ENCODE measurements at regions not wholly inside any gene's neighbourhood (a gene's known extent, or its start where the extent isn't known, plus 50 kb on each side); places are given as distances from the start of the nearest gene placed in this dataset.

DNA sequence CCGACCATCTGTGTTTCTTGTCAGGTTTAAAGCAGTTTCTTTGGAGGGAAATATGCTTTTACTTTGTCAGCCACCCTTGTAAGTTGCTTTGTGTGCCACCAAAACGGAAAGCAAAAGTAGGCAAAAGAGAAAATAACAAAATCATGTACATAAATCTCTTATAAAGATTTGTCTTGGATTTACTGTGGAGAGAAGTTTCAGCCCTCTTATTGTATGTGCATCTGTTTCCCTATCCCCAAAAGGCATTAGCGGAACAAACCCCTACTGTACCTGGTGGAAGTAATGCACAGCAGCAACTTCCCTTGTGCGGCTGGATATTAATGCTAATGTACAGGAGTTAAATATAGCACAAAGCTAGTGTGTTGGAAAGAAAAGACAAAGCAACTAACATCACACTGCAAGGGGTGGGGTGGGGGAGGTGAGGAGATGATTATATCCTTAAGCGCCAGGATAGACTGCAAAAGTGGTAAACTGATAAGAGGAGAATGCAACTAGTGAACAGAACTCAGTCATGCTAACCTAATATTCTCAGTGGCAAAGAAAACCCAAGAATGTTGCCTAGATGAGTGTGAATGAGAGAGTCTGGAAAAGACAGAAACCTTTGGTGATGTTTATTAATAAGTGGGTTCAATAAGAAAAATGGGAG, 396.5 kb upstream of the MEF2C start:
- intact Hi-C loops (cut with DNase I), result no loop called here
- no peak overlapping the region for H3K27ac ChIP-seq
- H3K36me3 ChIP-seq, result no peaks in the 10 kb centered on the region
- H3K4me1 ChIP-seq, result no peaks in the 10 kb centered on the region
- H3K27me3 ChIP-seq, result no peaks in the 10 kb centered on the region
- DNase-seq (ENCODE audit: extremely low spot score in 2 of 2), result no peak
- TF ChIP-seq POLR2AphosphoS5 (IDR thresholded peaks at IDR 0.05; ENCODE audit: insufficient read depth in 1 of 2, low read depth in 1 of 2) (no peak), POLR2A (IDR thresholded peaks at IDR 0.05) (no peak)
- TF ChIP-seq, protein P1, sequence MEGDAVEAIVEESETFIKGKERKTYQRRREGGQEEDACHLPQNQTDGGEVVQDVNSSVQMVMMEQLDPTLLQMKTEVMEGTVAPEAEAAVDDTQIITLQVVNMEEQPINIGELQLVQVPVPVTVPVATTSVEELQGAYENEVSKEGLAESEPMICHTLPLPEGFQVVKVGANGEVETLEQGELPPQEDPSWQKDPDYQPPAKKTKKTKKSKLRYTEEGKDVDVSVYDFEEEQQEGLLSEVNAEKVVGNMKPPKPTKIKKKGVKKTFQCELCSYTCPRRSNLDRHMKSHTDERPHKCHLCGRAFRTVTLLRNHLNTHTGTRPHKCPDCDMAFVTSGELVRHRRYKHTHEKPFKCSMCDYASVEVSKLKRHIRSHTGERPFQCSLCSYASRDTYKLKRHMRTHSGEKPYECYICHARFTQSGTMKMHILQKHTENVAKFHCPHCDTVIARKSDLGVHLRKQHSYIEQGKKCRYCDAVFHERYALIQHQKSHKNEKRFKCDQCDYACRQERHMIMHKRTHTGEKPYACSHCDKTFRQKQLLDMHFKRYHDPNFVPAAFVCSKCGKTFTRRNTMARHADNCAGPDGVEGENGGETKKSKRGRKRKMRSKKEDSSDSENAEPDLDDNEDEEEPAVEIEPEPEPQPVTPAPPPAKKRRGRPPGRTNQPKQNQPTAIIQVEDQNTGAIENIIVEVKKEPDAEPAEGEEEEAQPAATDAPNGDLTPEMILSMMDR (IDR thresholded peaks at IDR 0.05), result no peak
- no peak overlapping the region for H3K4me3 ChIP-seq
- no peaks in the 10 kb centered on the region for H3K9me3 ChIP-seq

DNA sequence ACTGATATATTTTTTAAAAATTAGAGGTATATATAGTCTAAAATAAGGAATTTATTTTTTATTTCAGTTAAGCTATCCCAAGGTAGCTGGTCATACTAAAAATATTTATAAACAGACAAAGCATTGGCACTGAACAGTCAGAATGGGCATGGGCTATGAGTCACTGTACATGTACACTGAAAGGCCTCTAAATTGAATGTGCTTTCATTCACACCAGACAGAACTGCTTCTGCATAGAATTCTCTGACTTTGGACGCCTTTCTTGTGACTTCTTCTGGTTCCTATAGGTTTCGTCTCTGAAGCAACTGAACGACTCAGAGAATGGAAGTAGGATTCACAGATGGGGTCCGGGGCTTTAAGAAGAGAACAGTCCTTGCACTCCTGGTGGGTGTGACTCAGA, 394.8 kb upstream of the MEF2C start:
- H3K4me1 ChIP-seq, result no peaks in the 10 kb centered on the region
- H3K4me3 ChIP-seq, result no peak overlapping the region
- DNase-seq (ENCODE audit: extremely low spot score in 2 of 2), result no peak
- intact Hi-C loops (cut with DNase I), result no loop called here
- no peak overlapping the region for H3K27ac ChIP-seq
- H3K36me3 ChIP-seq, result no peaks in the 10 kb centered on the region
- H3K27me3 ChIP-seq, result no peaks in the 10 kb centered on the region
- TF ChIP-seq POLR2A (IDR thresholded peaks at IDR 0.05) (no peak), POLR2AphosphoS5 (IDR thresholded peaks at IDR 0.05; ENCODE audit: insufficient read depth in 1 of 2, low read depth in 1 of 2) (no peak)
- TF ChIP-seq, protein P1 (IDR thresholded peaks at IDR 0.05), result no peak
- H3K9me3 ChIP-seq, result no peaks in the 10 kb centered on the region

DNA sequence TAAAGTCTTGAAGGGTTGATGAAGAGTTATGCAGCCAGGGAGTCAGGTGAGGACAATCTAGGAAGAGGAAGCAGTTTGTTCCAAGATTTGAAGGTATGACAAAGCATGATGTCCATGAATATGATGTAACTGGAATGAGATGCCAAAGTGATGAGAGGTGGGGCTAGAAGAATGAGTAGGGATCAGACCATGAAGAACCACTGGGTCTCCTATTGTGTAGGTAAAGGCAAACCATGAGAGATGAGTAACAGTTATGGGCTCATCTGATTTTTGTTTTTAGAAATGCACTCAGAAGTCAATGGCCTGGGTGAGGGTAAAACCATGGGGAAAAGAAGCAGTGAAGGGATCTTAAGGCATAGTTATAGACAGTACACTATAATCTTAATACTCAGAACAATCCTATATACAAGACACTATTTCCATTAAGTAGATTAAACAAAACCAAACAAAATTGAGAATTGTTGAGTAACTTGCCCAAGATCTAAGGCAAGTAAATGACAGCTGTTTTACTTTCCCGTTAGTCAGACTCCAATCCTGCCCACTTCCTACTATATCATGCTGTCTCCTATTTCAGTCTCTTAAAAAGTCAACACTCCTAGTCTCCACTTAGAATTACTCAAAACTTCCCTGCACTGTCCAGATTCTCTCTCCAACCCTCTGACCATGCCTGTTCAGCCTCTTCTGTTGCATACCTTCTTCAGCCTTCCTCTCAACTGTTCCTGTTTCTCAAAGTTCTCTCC, 393.8 kb upstream of the MEF2C start:
- H3K4me1 ChIP-seq, result no peaks in the 10 kb centered on the region
- TF ChIP-seq, protein P1 (IDR thresholded peaks at IDR 0.05), result no peak
- TF ChIP-seq POLR2AphosphoS5 (IDR thresholded peaks at IDR 0.05; ENCODE audit: insufficient read depth in 1 of 2, low read depth in 1 of 2) (no peak), POLR2A (IDR thresholded peaks at IDR 0.05) (no peak)
- DNase-seq (ENCODE audit: extremely low spot score in 2 of 2), result no peak
- H3K36me3 ChIP-seq, result no peaks in the 10 kb centered on the region
- no peak overlapping the region for H3K27ac ChIP-seq
- H3K9me3 ChIP-seq, result no peaks in the 10 kb centered on the region
- intact Hi-C loops (cut with DNase I), result no loop called here
- H3K4me3 ChIP-seq, result no peak overlapping the region
- no peaks in the 10 kb centered on the region for H3K27me3 ChIP-seq

DNA sequence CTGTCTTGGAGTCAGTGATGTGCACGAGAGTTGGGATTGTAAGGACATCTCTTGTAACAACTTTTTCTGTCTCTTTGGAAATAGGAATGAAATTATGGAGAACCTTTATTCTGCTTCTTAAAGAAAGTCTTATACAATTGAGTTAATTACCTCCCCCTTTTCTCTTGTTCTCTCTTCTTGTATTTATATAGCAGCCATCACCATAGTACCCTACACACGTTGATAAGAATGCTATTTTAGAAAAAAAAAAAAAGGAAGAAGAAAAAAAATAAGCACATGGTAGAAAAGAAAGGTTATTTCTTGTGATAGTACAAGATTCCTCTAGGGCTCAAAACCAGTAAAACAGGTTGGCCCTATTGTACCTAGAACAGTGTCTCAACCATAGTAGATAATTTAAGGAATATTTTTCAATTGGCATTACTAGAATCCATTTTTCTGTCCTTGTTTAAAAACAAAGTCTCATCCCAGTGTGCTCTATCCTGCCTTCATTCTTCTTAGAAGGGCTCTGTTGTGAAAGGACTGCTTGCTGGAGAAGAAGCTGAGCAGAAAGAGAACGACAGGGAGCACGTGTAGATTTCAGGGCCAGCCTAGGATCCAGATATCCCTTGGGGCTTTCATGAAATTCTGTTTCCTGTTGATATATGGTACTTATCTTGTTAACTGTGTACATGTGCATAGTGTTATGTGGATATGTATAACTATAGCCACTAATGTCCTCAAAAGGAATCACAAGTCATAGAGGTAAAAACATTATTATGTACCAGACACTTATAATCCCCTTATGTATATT, 392.3 kb upstream of the MEF2C start:
- no peak for TF ChIP-seq POLR2A (IDR thresholded peaks at IDR 0.05)
- TF ChIP-seq POLR2AphosphoS5 (IDR thresholded peaks at IDR 0.05; ENCODE audit: insufficient read depth in 1 of 2, low read depth in 1 of 2), result no peak
- TF ChIP-seq, protein P1 (IDR thresholded peaks at IDR 0.05), result no peak
- Histone ChIP-seq H3K4me1 (no peaks in the 10 kb centered on the region), H3K4me3 (no peak overlapping the region), H3K27me3 (no peaks in the 10 kb centered on the region), H3K27ac (no peak overlapping the region), H3K9me3 (no peaks in the 10 kb centered on the region), H3K36me3 (no peaks in the 10 kb centered on the region)
- intact Hi-C loops (cut with DNase I), result no loop called here
- no peak for DNase-seq (ENCODE audit: extremely low spot score in 2 of 2)
